Endothelial cell of umbilical vein (primary cell): ENCODE measurements at regions not wholly inside any gene's neighbourhood (a gene's known extent, or its start where the extent isn't known, plus 50 kb on each side); places are given as distances from the start of the nearest gene placed in this dataset.

Source experiments
- BruUV-seq: library from RNA; stranded (reverse); fragments of 400-500 nt; replicated peaks from 2 replicates; lab custom pipeline; 2021; lab: Mats Ljungman, UMichigan
- CTCF ChIA-PET: fragments of 300-600, 350-600 bp; sonication (Branson Sonifier 250); formaldehyde crosslinking; loops from one replicate; lab custom pipeline; 2021; ENCODE audit warnings: antibody characterized with exemption, inconsistent platforms; lab: Charles Lee
- POLR2A ChIA-PET: fragments of 300-600, 350-600 bp; sonication (Branson Sonifier 250); formaldehyde crosslinking; loops from one replicate; lab custom pipeline; 2021; ENCODE audit warnings: antibody characterized with exemption, inconsistent platforms; lab: Charles Lee
- DNase-seq: peaks from one replicate; pipeline ENCODE4 v3.0.0-alpha.2; 2011; ENCODE audit warnings: low read depth, low spot score
- FAIRE-seq: peaks from 2 replicates; lab custom pipeline; 2011; peaks lifted over from hg19 to GRCh38; lab: Jason Lieb, UNC
- H2AFZ ChIP-seq: 2 replicates; pipeline ENCODE4 v1.6.0; 2012; ENCODE audit warnings: low read depth, low read length, control low read depth, inconsistent platforms
- H3K27ac ChIP-seq: 2 replicates; pipeline ENCODE4 v1.5.1; 2011; ENCODE audit warnings: low read depth, mild to moderate bottlenecking, control low read depth, low read length, moderate library complexity; ENCODE audit not compliant: insufficient read depth
- H3K27me3 ChIP-seq, 2 experiments: 2 replicates each; pipeline versions ENCODE4 v1.6.0 to v1.6.1; 2011; ENCODE audit warnings: low read length in 2 of 2, mixed read lengths in 1 of 2; ENCODE audit not compliant: control insufficient read depth in 2 of 2, insufficient read depth in 2 of 2
- H3K36me3 ChIP-seq, 2 experiments: 2 replicates in 1 of 2; 3 replicates in 1 of 2; pipeline ENCODE4 v1.5.1; 2011; ENCODE audit warnings: low read length in 2 of 2, mild to moderate bottlenecking in 1 of 2, moderate library complexity in 1 of 2; ENCODE audit not compliant: control insufficient read depth in 2 of 2, insufficient read depth in 2 of 2; ENCODE audit errors: extremely low read depth in 1 of 2
- H3K4me1 ChIP-seq: 3 replicates; pipeline ENCODE4 v1.5.1; 2011; ENCODE audit warnings: mild to moderate bottlenecking, low read length; ENCODE audit not compliant: control insufficient read depth, insufficient read depth; ENCODE audit errors: extremely low read depth
- H3K4me2 ChIP-seq: 2 replicates; pipeline ENCODE4 v1.6.1; 2011; ENCODE audit warnings: low read length, control low read depth, mixed read lengths; ENCODE audit not compliant: insufficient read depth
- H3K4me3 ChIP-seq, 3 experiments: fragments of 200-600 bp in 1 of 3; sonication (generic), shearing (Covaris generic) in 1 of 3; replicated peaks in 1 of 3; 2 replicates each; pipeline ENCODE4 v1.5.1; 2011 to 2016; ENCODE audit warnings: control low read depth in 3 of 3, low read length in 3 of 3, mild to moderate bottlenecking in 2 of 3, inconsistent platforms in 1 of 3, low read depth in 1 of 3, moderate library complexity in 1 of 3; ENCODE audit not compliant: insufficient read depth in 1 of 3
- H3K79me2 ChIP-seq: 2 replicates; pipeline ENCODE4 v1.6.0; 2012; ENCODE audit warnings: low read length, inconsistent platforms; ENCODE audit not compliant: control insufficient read depth, insufficient read depth
- H3K9ac ChIP-seq: replicated peaks from 2 replicates; pipeline ENCODE3; 2011; ENCODE audit warnings: low read length, control low read depth; ENCODE audit not compliant: insufficient read depth; ENCODE audit errors: extremely low read depth
- H3K9me1 ChIP-seq: replicated peaks from 3 replicates; pipeline ENCODE4 v1.6.0; 2011; ENCODE audit warnings: mild to moderate bottlenecking, low read length; ENCODE audit not compliant: control insufficient read depth, insufficient read depth; ENCODE audit errors: extremely low read depth
- H3K9me3 ChIP-seq: replicated peaks from 2 replicates; pipeline ENCODE4 v1.5.1; 2012; ENCODE audit warnings: low read length, inconsistent platforms; ENCODE audit not compliant: control insufficient read depth, insufficient read depth
- H4K20me1 ChIP-seq: replicated peaks from 2 replicates; pipeline ENCODE3; 2011; ENCODE audit warnings: mild to moderate bottlenecking, low read length; ENCODE audit not compliant: control insufficient read depth, insufficient read depth; ENCODE audit errors: extremely low read depth
- EZH2 ChIP-seq: IDR thresholded peaks from 2 replicates; pipeline ENCODE4 v1.6.1; 2012; ENCODE audit warnings: borderline replicate concordance, low read depth, mild to moderate bottlenecking, moderate library complexity, low read length, inconsistent platforms; ENCODE audit not compliant: severe bottlenecking
- GATA2 ChIP-seq: IDR thresholded peaks from 2 replicates; pipeline ENCODE4 v1.7.0; 2011; ENCODE audit warnings: low read depth, mild to moderate bottlenecking, moderate library complexity, mixed read lengths, low read length; ENCODE audit not compliant: insufficient read length, insufficient read depth
- JUN ChIP-seq: IDR thresholded peaks from 2 replicates; pipeline ENCODE4 v1.6.1; 2011; ENCODE audit warnings: borderline replicate concordance, low read depth; ENCODE audit not compliant: insufficient read length, insufficient read depth
- MYC ChIP-seq: IDR thresholded peaks from one replicate; pipeline ENCODE4 v1.6.1; 2011; ENCODE audit warnings: mild to moderate bottlenecking, low read depth, low read length
- POLR2AphosphoS5 ChIP-seq: IDR thresholded peaks from 2 replicates; pipeline ENCODE4 v1.6.1; 2012; ENCODE audit warnings: low read depth, mild to moderate bottlenecking, control low read depth, low read length, moderate library complexity; ENCODE audit not compliant: insufficient read depth
- dilution Hi-C: fragments of 300-500 bp; cut with MboI; formaldehyde crosslinking; loops from one replicate; pipeline ENCODE4 v1.15.0; 2019; ENCODE audit warnings: low sequenced_read_pairs; ENCODE audit not compliant: extremely low pct_ligation_motif_present
- intact Hi-C: fragments of 100-400 bp; cut with micrococcal nuclease; formaldehyde crosslinking; loops from one replicate; pipeline ENCODE4 v1.10.0; 2022
- TF ChIP-seq, protein P1 (sequence below), 2 donors: IDR thresholded peaks; 1 replicate in 1 of 2; 2 replicates in 1 of 2; pipeline ENCODE4 v1.5.1; 2011; ENCODE audit warnings: low read length in 2 of 2, mild to moderate bottlenecking in 2 of 2, moderate library complexity in 2 of 2, control low read depth in 1 of 2, inconsistent platforms in 1 of 2, low read depth in 1 of 2; ENCODE audit not compliant: insufficient read depth in 1 of 2; ENCODE audit errors: extremely low read depth in 1 of 2
- TF ChIP-seq, protein P2 (sequence below): IDR thresholded peaks from 2 replicates; pipeline ENCODE4 v1.6.1; 2011; ENCODE audit not compliant: insufficient read depth, insufficient read length

DNA sequence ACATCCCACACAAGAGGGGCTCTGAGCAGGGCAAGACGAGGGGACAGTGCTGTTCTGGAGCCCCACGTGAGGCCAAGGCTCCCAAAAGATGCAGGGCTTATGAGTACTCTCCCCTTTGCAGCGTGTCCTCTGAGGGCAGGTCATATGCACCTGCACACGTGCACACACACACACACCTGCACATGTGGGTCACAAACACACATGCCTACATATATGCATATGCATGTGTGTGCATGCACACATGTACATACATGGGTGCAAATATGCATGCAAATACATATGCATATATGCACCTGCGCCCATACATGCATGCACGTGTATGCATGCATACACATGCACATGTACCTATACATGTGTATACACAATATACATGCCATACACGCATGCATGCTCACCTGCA, 197.9 kb downstream of the NPHP4 start:
- Histone ChIP-seq H3K36me3 (no peaks in the 10 kb centered on the region), H3K4me1 (no peaks in the 10 kb centered on the region), H3K27ac (no peak overlapping the region), H3K9ac (no peak overlapping the region), H4K20me1 (no peaks in the 10 kb centered on the region), H3K9me1 (no peaks in the 10 kb centered on the region), H3K27me3 (no peaks in the 10 kb centered on the region), H2AFZ (no peak overlapping the region), H3K4me2 (no peak overlapping the region), H3K4me3 (no peak overlapping the region), H3K79me2 (no peaks in the 10 kb centered on the region), H3K9me3 (no peaks in the 10 kb centered on the region)
- no peak for FAIRE-seq
- TF ChIP-seq EZH2: no peak
- TF ChIP-seq GATA2: no peak
- TF ChIP-seq MYC: no peak
- TF ChIP-seq, protein P1, sequence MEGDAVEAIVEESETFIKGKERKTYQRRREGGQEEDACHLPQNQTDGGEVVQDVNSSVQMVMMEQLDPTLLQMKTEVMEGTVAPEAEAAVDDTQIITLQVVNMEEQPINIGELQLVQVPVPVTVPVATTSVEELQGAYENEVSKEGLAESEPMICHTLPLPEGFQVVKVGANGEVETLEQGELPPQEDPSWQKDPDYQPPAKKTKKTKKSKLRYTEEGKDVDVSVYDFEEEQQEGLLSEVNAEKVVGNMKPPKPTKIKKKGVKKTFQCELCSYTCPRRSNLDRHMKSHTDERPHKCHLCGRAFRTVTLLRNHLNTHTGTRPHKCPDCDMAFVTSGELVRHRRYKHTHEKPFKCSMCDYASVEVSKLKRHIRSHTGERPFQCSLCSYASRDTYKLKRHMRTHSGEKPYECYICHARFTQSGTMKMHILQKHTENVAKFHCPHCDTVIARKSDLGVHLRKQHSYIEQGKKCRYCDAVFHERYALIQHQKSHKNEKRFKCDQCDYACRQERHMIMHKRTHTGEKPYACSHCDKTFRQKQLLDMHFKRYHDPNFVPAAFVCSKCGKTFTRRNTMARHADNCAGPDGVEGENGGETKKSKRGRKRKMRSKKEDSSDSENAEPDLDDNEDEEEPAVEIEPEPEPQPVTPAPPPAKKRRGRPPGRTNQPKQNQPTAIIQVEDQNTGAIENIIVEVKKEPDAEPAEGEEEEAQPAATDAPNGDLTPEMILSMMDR (IDR thresholded peaks at IDR 0.05; ENCODE audit: extremely low read depth in 1 of 2, insufficient read depth in 1 of 2, low read depth in 1 of 2, low read length in 2 of 2): no peak
- ChIA-PET POLR2A (no interaction called here), CTCF (no interaction called here)
- no peak for DNase-seq
- dilution Hi-C loops: no loop called here
- BruUV-seq: no TSS peak
- intact Hi-C loops: no loop called here

DNA sequence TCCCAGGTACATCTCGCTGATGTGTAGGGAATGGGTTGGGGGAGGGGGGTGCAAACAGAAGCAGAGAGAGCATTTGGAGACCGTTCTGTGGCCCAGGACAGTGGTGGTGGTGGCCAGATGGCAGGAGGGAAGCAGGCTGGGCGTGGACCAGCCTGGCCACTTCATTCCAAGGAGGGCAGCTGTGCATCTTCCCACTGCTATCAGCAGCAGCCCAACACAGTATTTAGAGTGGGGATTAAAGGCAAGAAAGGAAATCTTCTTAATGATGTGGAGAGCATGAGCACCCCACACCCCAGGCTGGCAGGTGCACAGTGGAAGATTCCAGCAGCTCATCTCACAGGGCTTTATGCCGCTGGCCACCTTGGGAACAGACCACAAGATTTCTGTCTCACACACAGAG, 198.7 kb downstream of the NPHP4 start:
- Histone ChIP-seq H3K79me2 (no peaks in the 10 kb centered on the region), H3K36me3 (no peaks in the 10 kb centered on the region), H3K9me1 (no peaks in the 10 kb centered on the region), H3K4me1 (no peaks in the 10 kb centered on the region), H3K9me3 (no peaks in the 10 kb centered on the region), H3K27ac (no peak overlapping the region), H2AFZ (no peak overlapping the region), H3K4me2 (no peak overlapping the region), H4K20me1 (no peaks in the 10 kb centered on the region), H3K9ac (no peak overlapping the region), H3K27me3 (no peaks in the 10 kb centered on the region), H3K4me3 (no peak overlapping the region)
- no peak for TF ChIP-seq POLR2AphosphoS5
- TF ChIP-seq JUN: no peak
- TF ChIP-seq EZH2: no peak
- TF ChIP-seq, protein P2, sequence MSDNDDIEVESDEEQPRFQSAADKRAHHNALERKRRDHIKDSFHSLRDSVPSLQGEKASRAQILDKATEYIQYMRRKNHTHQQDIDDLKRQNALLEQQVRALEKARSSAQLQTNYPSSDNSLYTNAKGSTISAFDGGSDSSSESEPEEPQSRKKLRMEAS: no peak
- TF ChIP-seq, protein P1 (IDR thresholded peaks at IDR 0.05; ENCODE audit: extremely low read depth in 1 of 2, insufficient read depth in 1 of 2, low read depth in 1 of 2, low read length in 2 of 2): no peak
- ChIA-PET POLR2A (no interaction called here), CTCF (no interaction called here)
- BruUV-seq: no TSS peak
- intact Hi-C loops (no loop called here), dilution Hi-C loops (no loop called here)
- DNase-seq (no peak), FAIRE-seq (no peak)
